Transverse colon (tissue), 4 donors: ENCODE measurements at regions not wholly inside any gene's neighbourhood (a gene's known extent, or its start where the extent isn't known, plus 50 kb on each side); places are given as distances from the start of the nearest gene placed in this dataset.

ENCODE experiments used
- POLR2AphosphoS5 ChIP-seq, 3 donors: sonication (generic); formaldehyde crosslinking; IDR thresholded peaks; one replicate each; pipeline ENCODE4 v1.6.1; 2016; ENCODE audit warnings: antibody characterized with exemption in 3 of 3
- TF ChIP-seq, protein P1 (sequence below), 5 experiments: fragments of 200-600 bp in 3 of 5; fragments of 450-650 bp in 2 of 5; sonication (generic) in 3 of 5; IDR thresholded peaks; 1 replicate in 2 of 5; 2 replicates in 3 of 5; pipeline ENCODE4 v1.5.1; 2016 to 2017; ENCODE audit warnings: antibody characterized with exemption in 5 of 5, inconsistent platforms in 3 of 5, mild to moderate bottlenecking in 2 of 5, moderate library complexity in 1 of 5

DNA sequence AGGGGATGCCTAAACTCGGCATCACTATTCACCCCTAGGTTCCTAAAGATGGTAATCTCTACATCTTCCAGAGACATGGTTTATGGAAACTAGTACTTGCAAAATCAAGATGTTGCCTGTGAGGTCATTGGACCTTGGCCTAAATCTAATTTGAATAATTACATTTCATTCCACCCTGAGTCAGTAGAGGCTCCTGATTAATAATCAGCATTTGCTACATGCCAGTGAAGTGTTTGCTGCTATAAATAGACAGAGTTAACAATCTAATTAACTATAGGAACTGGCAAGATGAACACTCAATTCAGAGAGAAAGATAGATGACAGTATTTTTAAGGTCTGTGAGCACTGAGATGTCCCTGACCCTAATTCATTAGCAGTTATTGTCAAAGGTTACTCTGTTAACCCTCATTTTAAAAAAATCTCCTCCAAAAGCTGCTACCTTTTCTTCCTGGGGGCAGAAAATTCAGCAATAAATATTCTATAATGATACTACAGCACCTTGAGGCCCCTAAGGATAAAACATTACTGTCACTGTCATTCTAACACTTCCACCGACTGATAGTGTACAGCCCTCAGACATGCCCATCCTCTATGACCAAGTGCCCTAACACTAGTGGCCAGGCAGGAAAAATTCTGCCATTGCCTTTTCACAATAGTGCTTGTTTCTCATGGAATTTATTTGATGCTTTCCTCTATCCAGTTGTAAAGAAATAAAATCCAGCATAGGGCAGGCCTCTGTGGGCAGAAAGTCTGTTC, 65.7 kb upstream of the CCDC196 start:
- TF ChIP-seq, protein P1, sequence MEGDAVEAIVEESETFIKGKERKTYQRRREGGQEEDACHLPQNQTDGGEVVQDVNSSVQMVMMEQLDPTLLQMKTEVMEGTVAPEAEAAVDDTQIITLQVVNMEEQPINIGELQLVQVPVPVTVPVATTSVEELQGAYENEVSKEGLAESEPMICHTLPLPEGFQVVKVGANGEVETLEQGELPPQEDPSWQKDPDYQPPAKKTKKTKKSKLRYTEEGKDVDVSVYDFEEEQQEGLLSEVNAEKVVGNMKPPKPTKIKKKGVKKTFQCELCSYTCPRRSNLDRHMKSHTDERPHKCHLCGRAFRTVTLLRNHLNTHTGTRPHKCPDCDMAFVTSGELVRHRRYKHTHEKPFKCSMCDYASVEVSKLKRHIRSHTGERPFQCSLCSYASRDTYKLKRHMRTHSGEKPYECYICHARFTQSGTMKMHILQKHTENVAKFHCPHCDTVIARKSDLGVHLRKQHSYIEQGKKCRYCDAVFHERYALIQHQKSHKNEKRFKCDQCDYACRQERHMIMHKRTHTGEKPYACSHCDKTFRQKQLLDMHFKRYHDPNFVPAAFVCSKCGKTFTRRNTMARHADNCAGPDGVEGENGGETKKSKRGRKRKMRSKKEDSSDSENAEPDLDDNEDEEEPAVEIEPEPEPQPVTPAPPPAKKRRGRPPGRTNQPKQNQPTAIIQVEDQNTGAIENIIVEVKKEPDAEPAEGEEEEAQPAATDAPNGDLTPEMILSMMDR (IDR thresholded peaks at IDR 0.05), result no peak
- no peak for TF ChIP-seq POLR2AphosphoS5 (IDR thresholded peaks at IDR 0.05)
